MM.1S (cell line): ENCODE measurements at regions not wholly inside any gene's neighbourhood (a gene's known extent, or its start where the extent isn't known, plus 50 kb on each side); places are given as distances from the start of the nearest gene placed in this dataset.
"Not testable (repeated sequence)": the region's sequence is repeated elsewhere in the genome, so short reads cannot be mapped to it uniquely, and the experiment has no call there.

Experiments used
- EZH2 ChIP-seq: fragments of 300-600 bp; sonication (generic); optimal IDR thresholded peaks from 2 replicates; pipeline ENCODE3; 2017; ENCODE audit warnings: low read depth, mild to moderate bottlenecking, antibody characterized with exemption, low read length, mixed read lengths
- EZH2phosphoT487 ChIP-seq: fragments of 300-600 bp; sonication (generic); IDR thresholded peaks from 2 replicates; pipeline ENCODE4 v1.6.1; 2018; ENCODE audit warnings: antibody characterized with exemption, low read length
- TF ChIP-seq, protein P1 (sequence below): fragments of 300-600 bp; sonication (generic); IDR thresholded peaks from 2 replicates; pipeline ENCODE4 v1.5.1; 2016; ENCODE audit warnings: antibody characterized with exemption, low read length, mixed read lengths

DNA sequence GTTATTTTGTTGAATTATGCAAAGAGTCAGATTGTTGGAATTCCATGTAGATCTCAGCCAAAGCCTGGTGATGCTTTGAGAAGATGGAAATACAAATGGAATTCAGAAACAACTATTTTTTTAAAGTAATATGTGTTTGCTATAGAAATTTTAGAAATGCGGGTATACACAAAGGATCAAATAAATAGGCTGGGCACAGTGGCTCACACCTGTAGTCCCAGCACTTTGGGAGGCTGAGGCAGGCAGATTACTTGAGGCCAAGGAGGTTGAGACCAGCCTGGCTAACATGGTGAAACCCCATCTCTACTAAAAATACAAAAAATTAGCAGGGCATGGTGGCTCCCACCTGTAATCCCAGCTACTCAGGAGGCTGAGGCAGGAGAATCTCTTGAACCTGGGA, 155.1 kb downstream of the MYCN start:
- TF ChIP-seq EZH2phosphoT487, EZH2: not testable (repeated sequence)
- TF ChIP-seq, protein P1, sequence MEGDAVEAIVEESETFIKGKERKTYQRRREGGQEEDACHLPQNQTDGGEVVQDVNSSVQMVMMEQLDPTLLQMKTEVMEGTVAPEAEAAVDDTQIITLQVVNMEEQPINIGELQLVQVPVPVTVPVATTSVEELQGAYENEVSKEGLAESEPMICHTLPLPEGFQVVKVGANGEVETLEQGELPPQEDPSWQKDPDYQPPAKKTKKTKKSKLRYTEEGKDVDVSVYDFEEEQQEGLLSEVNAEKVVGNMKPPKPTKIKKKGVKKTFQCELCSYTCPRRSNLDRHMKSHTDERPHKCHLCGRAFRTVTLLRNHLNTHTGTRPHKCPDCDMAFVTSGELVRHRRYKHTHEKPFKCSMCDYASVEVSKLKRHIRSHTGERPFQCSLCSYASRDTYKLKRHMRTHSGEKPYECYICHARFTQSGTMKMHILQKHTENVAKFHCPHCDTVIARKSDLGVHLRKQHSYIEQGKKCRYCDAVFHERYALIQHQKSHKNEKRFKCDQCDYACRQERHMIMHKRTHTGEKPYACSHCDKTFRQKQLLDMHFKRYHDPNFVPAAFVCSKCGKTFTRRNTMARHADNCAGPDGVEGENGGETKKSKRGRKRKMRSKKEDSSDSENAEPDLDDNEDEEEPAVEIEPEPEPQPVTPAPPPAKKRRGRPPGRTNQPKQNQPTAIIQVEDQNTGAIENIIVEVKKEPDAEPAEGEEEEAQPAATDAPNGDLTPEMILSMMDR, result not testable (repeated sequence)
